Astrocyte of the spinal cord (primary cell): ENCODE measurements at regions not wholly inside any gene's neighbourhood (a gene's known extent, or its start where the extent isn't known, plus 50 kb on each side); places are given as distances from the start of the nearest gene placed in this dataset.

Experiments
- DNase-seq: peaks from one replicate; pipeline ENCODE4 v3.0.0; 2011; ENCODE audit warnings: low read depth, low spot score
- H3K4me3 ChIP-seq: 2 replicates; pipeline ENCODE4 v1.5.1; 2011; ENCODE audit warnings: low read depth, mild to moderate bottlenecking, low read length, moderate library complexity
- CTCF ChIP-seq: IDR thresholded peaks from 2 replicates; pipeline ENCODE4 v1.5.1; 2012; ENCODE audit warnings: low read depth, mild to moderate bottlenecking, low read length, inconsistent platforms
- in situ Hi-C: cut with HindIII; loops from 2 replicates; pipeline ENCODE4 v1.10.0; 2017; ENCODE audit warnings: low sequenced_read_pairs

- TF ChIP-seq CTCF: no peak
- DNase-seq: no peak
- H3K4me3 ChIP-seq: no peak overlapping the region
- in situ Hi-C loops: no loop called here
These were observed 150.6 kb downstream of the ZNF648 start for GRCh38 chr1:181910905-181911304.

- no peak overlapping the region for H3K4me3 ChIP-seq
- in situ Hi-C loops: no loop called here
- DNase-seq: no peak
- no peak for TF ChIP-seq CTCF
These were observed 152.5 kb downstream of the ZNF648 start for GRCh38 chr1:181909010-181909409.

- no peak for DNase-seq
- H3K4me3 ChIP-seq: no peak overlapping the region
- no peak for TF ChIP-seq CTCF
- in situ Hi-C loops: no loop called here
These were observed 154.9 kb downstream of the ZNF648 start for GRCh38 chr1:181906631-181907030.

- no peak overlapping the region for H3K4me3 ChIP-seq
- no peak for DNase-seq
- in situ Hi-C loops: no loop called here
- TF ChIP-seq CTCF: no peak
These were observed 155.4 kb downstream of the ZNF648 start for GRCh38 chr1:181905944-181906597.

GRCh38 chr1:181898773-181899172 is 162.7 kb downstream of the ZNF648 start:
- in situ Hi-C loops: no loop called here
- H3K4me3 ChIP-seq: no peak overlapping the region
- no peak for DNase-seq
- no peak for TF ChIP-seq CTCF

- H3K4me3 ChIP-seq: no peak overlapping the region
- no peak for TF ChIP-seq CTCF
- no peak for DNase-seq
- in situ Hi-C loops: no loop called here
These were observed 164.7 kb downstream of the ZNF648 start for GRCh38 chr1:181896824-181897223.
